DOHH2 (cell line): ENCODE measurements at regions not wholly inside any gene's neighbourhood (a gene's known extent, or its start where the extent isn't known, plus 50 kb on each side); places are given as distances from the start of the nearest gene placed in this dataset.

Experiments used
- EZH2phosphoT487 ChIP-seq: fragments of 200-600 bp; sonication (generic); IDR thresholded peaks from 2 replicates; pipeline ENCODE4 v1.6.1; 2017; ENCODE audit warnings: borderline replicate concordance, mild to moderate bottlenecking, antibody characterized with exemption, low read length, moderate library complexity, mixed read lengths
- TF ChIP-seq, protein P1 (sequence below): fragments of 200-600 bp; sonication (generic); IDR thresholded peaks from one replicate; pipeline ENCODE4 v1.5.1; 2014; ENCODE audit warnings: antibody characterized with exemption, mild to moderate bottlenecking, low read depth, low read length; ENCODE audit not compliant: poor library complexity, severe bottlenecking

DNA sequence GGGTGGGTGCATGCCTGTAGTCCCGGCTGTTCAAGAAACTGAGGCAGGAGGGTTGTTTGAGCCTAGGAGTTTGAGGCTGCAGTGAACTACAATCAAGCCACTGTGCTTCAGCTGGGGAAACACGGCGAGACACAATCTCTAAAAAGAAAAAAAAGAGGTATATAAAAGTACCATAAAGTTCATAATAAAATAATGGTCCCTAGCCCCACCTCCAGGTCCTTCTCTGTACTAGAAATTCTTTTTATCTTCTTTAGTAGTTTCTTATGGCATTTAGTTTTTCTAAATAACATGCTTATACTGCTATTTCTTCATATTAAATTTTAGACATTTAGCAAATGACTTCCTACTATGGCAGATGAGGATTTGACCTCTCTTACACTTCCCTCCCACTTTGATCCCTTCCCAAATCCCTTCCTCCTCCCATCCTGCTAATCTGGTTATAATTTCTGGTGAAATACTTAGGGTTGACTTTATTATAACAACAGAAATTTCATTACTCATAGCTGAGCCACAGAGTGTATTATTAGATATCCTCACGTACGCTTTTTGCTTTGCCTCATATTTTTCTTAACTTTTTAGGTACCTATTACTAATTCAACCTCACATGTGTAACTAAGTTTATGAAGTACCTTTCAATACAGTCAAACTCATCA lies 94.7 kb downstream of the SLC41A2 start:
- TF ChIP-seq, protein P1, sequence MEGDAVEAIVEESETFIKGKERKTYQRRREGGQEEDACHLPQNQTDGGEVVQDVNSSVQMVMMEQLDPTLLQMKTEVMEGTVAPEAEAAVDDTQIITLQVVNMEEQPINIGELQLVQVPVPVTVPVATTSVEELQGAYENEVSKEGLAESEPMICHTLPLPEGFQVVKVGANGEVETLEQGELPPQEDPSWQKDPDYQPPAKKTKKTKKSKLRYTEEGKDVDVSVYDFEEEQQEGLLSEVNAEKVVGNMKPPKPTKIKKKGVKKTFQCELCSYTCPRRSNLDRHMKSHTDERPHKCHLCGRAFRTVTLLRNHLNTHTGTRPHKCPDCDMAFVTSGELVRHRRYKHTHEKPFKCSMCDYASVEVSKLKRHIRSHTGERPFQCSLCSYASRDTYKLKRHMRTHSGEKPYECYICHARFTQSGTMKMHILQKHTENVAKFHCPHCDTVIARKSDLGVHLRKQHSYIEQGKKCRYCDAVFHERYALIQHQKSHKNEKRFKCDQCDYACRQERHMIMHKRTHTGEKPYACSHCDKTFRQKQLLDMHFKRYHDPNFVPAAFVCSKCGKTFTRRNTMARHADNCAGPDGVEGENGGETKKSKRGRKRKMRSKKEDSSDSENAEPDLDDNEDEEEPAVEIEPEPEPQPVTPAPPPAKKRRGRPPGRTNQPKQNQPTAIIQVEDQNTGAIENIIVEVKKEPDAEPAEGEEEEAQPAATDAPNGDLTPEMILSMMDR, result no peak
- TF ChIP-seq EZH2phosphoT487, result no peak
